ENCODE measurements at regions not wholly inside any gene's neighbourhood (a gene's known extent, or its start where the extent isn't known, plus 50 kb on each side); places are given as distances from the start of the nearest gene placed in this dataset.

GRCh38 chr1:58076258-58076657, 470.3 kb downstream of the OMA1 start:
- TF ChIP-seq CTCF (IDR thresholded peaks at IDR 0.05; ENCODE audit: extremely low read depth, missing control alignments) = no peak
- DNase-seq (ENCODE audit: low spot score) = no peak

- no peak for TF ChIP-seq CTCF (IDR thresholded peaks at IDR 0.05; ENCODE audit: extremely low read depth, missing control alignments)
- DNase-seq (ENCODE audit: low spot score) = no peak
Measured at GRCh38 chr1:58075188-58075578, 471.3 kb downstream of the OMA1 start.

GRCh38 chr1:58072450-58072849, 474.1 kb downstream of the OMA1 start:
- DNase-seq (ENCODE audit: low spot score) = no peak
- no peak for TF ChIP-seq CTCF (IDR thresholded peaks at IDR 0.05; ENCODE audit: extremely low read depth, missing control alignments)

- no peak for TF ChIP-seq CTCF (IDR thresholded peaks at IDR 0.05; ENCODE audit: extremely low read depth, missing control alignments)
- no peak for DNase-seq (ENCODE audit: low spot score)
Measured at GRCh38 chr1:58067082-58067481, 479.4 kb downstream of the OMA1 start.

GRCh38 chr1:58065520-58065919, 481.0 kb downstream of the OMA1 start:
- TF ChIP-seq CTCF (IDR thresholded peaks at IDR 0.05; ENCODE audit: extremely low read depth, missing control alignments) = no peak
- peak; percentile 32 for DNase-seq (ENCODE audit: low spot score)

- TF ChIP-seq CTCF (IDR thresholded peaks at IDR 0.05; ENCODE audit: extremely low read depth, missing control alignments) = no peak
- no peak for DNase-seq (ENCODE audit: low spot score)
Measured at GRCh38 chr1:58064166-58064565, 482.4 kb downstream of the OMA1 start.

GRCh38 chr1:58063095-58063494, 483.4 kb downstream of the OMA1 start:
- DNase-seq (ENCODE audit: low spot score) = no peak
- TF ChIP-seq CTCF (IDR thresholded peaks at IDR 0.05; ENCODE audit: extremely low read depth, missing control alignments) = no peak
